ENCODE measurements at regions not wholly inside any gene's neighbourhood (a gene's known extent, or its start where the extent isn't known, plus 50 kb on each side); places are given as distances from the start of the nearest gene placed in this dataset.

- H3K4me3 ChIP-seq (ENCODE audit: low read length) = no peak overlapping the region
- no peak for TF ChIP-seq CTCF (conservative IDR thresholded peaks at IDR 0.05; ENCODE audit: low read length)
- DNase-seq (ENCODE audit: low read depth) = no peak
These were observed 344.4 kb downstream of the CTTN start for GRCh38 chr11:70742553-70743291.

- TF ChIP-seq CTCF (conservative IDR thresholded peaks at IDR 0.05; ENCODE audit: low read length) = no peak
- no peak overlapping the region for H3K4me3 ChIP-seq (ENCODE audit: low read length)
- DNase-seq (ENCODE audit: low read depth) = no peak
These were observed 345.0 kb downstream of the CTTN start for GRCh38 chr11:70743329-70743728.

DNA sequence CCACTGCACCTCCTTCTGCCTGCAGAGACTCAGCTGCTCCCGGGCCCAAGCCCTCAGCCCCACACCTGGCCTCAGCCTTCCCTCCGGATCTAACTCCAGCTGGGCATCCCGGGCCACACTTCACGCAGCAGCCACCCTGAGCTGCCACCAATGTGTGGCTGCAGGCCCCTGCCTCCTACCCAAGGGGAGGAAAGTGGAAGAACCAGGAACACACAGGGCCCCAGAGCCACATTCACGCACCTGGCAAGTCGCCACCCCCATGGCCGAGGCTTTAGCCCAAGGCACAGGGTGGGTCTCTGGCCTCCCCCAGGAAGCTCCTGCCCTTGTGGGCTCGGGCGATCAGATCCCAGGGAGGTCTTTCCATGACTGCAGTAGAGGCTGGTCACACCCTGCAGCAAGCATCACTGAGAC lies 345.6 kb downstream of the CTTN start:
- H3K4me3 ChIP-seq (ENCODE audit: low read length) = no peak overlapping the region
- no peak for TF ChIP-seq CTCF (conservative IDR thresholded peaks at IDR 0.05; ENCODE audit: low read length)
- no peak for DNase-seq (ENCODE audit: low read depth)

- no peak for TF ChIP-seq CTCF (conservative IDR thresholded peaks at IDR 0.05; ENCODE audit: low read length)
- H3K4me3 ChIP-seq (ENCODE audit: low read length) = no peak overlapping the region
- DNase-seq (ENCODE audit: low read depth) = no peak
These were observed 346.3 kb downstream of the CTTN start for GRCh38 chr11:70744396-70745185.

- no peak for TF ChIP-seq CTCF (conservative IDR thresholded peaks at IDR 0.05; ENCODE audit: low read length)
- no peak overlapping the region for H3K4me3 ChIP-seq (ENCODE audit: low read length)
- no peak for DNase-seq (ENCODE audit: low read depth)
These were observed 347.1 kb downstream of the CTTN start for GRCh38 chr11:70745451-70745850.

DNA sequence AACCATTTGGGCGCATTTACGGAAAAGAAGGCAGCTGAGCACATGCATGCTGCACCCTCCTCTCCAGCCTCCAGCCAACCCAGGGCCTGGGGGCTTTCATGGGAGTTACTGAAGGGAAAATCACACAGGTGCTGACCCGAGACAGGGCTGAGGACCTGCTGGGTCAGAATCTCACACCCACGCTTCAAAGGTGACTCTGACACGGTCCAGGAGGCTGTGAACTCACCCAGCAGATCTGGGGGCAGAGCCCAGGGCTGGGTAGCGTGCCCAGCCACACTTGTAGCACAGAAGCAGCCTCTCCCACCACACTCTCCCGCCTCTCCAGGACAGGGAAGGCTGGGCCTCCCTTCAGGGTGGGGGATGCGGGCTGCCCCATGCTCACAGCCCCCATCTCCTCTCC lies 347.6 kb downstream of the CTTN start:
- H3K4me3 ChIP-seq (ENCODE audit: low read length) = no peak overlapping the region
- no peak for TF ChIP-seq CTCF (conservative IDR thresholded peaks at IDR 0.05; ENCODE audit: low read length)
- no peak for DNase-seq (ENCODE audit: low read depth)

DNA sequence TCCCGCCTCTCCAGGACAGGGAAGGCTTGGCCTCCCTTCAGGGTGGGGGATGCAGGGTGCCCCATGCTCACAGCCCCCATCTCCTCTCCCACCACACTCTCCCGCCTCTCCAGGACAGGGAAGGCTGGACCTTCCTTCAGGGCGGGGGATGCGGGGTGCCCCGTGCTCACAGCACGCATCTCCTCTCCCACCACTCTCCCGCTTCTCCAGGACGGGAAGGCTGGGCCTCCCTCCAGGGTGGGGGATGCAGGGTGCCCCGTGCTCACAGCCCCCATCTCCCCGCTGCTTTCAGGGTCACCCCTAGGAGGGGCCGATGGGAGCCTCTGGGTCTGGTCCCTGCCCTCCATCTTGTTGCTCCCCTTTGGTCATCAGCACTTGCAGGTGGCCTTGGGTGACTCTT lies 348.0 kb downstream of the CTTN start:
- no peak for TF ChIP-seq CTCF (conservative IDR thresholded peaks at IDR 0.05; ENCODE audit: low read length)
- H3K4me3 ChIP-seq (ENCODE audit: low read length) = no peak overlapping the region
- DNase-seq (ENCODE audit: low read depth) = no peak
